ENCODE measurements at regions not wholly inside any gene's neighbourhood (a gene's known extent, or its start where the extent isn't known, plus 50 kb on each side); places are given as distances from the start of the nearest gene placed in this dataset.

DNA sequence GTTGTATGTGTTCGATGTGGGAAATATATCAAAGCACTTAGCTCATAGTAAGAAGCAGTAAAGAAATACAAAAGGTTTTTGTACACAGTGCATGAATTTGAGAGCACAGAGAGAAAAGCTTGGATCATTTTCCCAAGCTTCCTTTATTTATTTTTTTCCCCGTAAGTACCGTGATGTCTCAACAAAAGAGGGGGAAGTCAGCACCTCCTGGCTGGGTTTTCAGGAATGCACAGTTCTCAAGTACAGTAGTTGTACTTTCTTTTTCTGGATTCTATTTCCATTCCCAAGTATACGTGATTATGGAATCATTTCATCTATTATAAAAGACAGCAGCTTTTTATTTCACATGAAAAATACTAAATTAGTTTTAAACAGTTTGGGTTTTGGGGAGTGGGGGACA is 171.5 kb upstream of the EDNRA start:
- H3K4me3 ChIP-seq (replicated peaks; ENCODE audit: insufficient read depth, low read length) = no peak overlapping the region
- TF ChIP-seq GABPA (IDR thresholded peaks at IDR 0.05; ENCODE audit: low read depth) (no peak), CTCF (IDR thresholded peaks at IDR 0.05; ENCODE audit: insufficient read depth, low read length) (no peak), POLR2AphosphoS5 (IDR thresholded peaks at IDR 0.05; ENCODE audit: low read depth) (no peak), SPI1 (IDR thresholded peaks at IDR 0.05; ENCODE audit: borderline replicate concordance, low read depth) (no peak)
- TF ChIP-seq, protein P1, sequence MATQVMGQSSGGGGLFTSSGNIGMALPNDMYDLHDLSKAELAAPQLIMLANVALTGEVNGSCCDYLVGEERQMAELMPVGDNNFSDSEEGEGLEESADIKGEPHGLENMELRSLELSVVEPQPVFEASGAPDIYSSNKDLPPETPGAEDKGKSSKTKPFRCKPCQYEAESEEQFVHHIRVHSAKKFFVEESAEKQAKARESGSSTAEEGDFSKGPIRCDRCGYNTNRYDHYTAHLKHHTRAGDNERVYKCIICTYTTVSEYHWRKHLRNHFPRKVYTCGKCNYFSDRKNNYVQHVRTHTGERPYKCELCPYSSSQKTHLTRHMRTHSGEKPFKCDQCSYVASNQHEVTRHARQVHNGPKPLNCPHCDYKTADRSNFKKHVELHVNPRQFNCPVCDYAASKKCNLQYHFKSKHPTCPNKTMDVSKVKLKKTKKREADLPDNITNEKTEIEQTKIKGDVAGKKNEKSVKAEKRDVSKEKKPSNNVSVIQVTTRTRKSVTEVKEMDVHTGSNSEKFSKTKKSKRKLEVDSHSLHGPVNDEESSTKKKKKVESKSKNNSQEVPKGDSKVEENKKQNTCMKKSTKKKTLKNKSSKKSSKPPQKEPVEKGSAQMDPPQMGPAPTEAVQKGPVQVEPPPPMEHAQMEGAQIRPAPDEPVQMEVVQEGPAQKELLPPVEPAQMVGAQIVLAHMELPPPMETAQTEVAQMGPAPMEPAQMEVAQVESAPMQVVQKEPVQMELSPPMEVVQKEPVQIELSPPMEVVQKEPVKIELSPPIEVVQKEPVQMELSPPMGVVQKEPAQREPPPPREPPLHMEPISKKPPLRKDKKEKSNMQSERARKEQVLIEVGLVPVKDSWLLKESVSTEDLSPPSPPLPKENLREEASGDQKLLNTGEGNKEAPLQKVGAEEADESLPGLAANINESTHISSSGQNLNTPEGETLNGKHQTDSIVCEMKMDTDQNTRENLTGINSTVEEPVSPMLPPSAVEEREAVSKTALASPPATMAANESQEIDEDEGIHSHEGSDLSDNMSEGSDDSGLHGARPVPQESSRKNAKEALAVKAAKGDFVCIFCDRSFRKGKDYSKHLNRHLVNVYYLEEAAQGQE (IDR thresholded peaks at IDR 0.05; ENCODE audit: insufficient replicate concordance, low read depth) = no peak
- H3K27me3 ChIP-seq (ENCODE audit: insufficient read depth, poor library complexity, severe bottlenecking) = no peaks in the 10 kb centered on the region
- no peak for DNase-seq (ENCODE audit: low read depth in 1 of 2, low spot score in 1 of 2)
- no peak overlapping the region for H3K27ac ChIP-seq (replicated peaks)

DNA sequence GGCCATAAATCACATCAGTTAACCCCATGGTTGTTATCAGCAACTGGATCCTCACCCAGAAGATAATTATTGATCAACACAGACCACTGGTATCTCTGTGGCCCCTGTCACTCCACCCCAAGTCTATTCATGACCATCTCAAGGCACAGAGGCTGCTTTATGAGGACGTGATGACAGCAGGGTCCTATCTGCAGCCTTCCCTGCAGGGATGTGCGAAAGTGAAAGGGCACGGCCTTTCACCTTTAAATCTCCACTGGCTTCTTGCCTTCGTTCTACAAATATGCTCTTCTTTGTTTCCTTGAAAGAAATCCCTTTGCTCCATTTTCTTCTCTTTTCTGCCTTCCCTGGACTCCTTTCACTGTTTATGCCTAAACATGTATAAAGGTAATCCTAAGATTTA is 170.6 kb upstream of the EDNRA start:
- Histone ChIP-seq H3K4me3 (replicated peaks; ENCODE audit: insufficient read depth, low read length) (no peak overlapping the region), H3K27ac (replicated peaks) (no peak overlapping the region), H3K27me3 (ENCODE audit: insufficient read depth, poor library complexity, severe bottlenecking) (no peaks in the 10 kb centered on the region)
- TF ChIP-seq POLR2AphosphoS5 (IDR thresholded peaks at IDR 0.05; ENCODE audit: low read depth) = no peak
- no peak for TF ChIP-seq SPI1 (IDR thresholded peaks at IDR 0.05; ENCODE audit: borderline replicate concordance, low read depth)
- no peak for DNase-seq (ENCODE audit: low read depth in 1 of 2, low spot score in 1 of 2)

DNA sequence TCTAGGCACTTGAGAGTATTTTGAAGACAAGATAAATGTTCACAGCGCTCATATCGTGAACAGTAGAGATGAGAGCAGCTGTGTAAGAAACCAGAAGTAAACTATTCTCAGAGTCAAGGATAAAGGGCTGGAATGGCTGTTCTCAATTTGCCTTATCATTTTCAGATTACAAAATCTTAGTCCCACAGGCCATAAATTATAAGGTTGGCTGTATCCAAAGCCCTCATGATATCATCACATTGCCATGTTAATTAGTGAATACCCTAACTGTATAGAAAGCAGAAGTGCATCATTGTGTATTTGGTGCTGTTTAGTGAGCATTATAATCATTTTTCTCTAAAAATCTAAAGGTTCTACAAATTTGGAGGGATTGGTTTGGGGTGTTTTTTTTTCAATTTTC is 168.9 kb upstream of the EDNRA start:
- no peak overlapping the region for H3K27ac ChIP-seq (replicated peaks)
- DNase-seq (ENCODE audit: low read depth in 1 of 2, low spot score in 1 of 2) = no peak
- TF ChIP-seq GABPA (IDR thresholded peaks at IDR 0.05; ENCODE audit: low read depth) (no peak), POLR2AphosphoS5 (IDR thresholded peaks at IDR 0.05; ENCODE audit: low read depth) (no peak), SPI1 (IDR thresholded peaks at IDR 0.05; ENCODE audit: borderline replicate concordance, low read depth) (no peak), CTCF (IDR thresholded peaks at IDR 0.05; ENCODE audit: insufficient read depth, low read length) (no peak)
- TF ChIP-seq, protein P1 (IDR thresholded peaks at IDR 0.05; ENCODE audit: insufficient replicate concordance, low read depth) = no peak
- no peak overlapping the region for H3K4me3 ChIP-seq (replicated peaks; ENCODE audit: insufficient read depth, low read length)
- H3K27me3 ChIP-seq (ENCODE audit: insufficient read depth, poor library complexity, severe bottlenecking) = no peaks in the 10 kb centered on the region

DNA sequence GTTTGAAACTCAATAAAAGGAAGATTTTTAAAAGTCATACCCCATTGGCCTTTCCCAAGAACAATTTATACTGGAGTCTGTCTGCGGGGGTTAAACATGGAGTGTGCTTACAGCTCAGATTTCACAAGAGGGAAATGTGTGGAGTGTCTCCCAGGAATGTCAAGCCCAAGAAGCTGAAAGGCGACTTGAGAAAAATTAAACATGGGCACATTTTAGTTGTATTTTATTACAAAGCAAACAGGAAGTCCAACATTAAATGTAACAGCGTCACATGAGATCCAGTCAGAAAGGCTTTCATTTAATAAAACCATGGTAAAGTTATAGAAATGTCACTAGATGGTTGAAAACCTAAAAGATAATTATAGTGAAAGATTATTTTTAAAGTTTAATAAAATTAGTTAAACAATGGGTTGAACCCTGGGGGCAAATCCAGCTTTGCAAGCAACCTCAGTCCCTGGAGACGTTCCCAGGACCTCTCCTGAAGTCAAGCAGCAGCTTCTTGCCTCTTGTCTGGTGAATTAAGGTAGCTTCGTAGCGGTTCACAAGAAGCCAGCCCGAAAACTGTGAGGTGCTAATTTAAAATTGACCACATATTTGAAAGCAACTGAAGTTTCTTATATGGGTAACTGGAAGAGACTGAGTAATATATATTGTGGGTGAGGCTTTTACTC is 168.4 kb upstream of the EDNRA start:
- no peaks in the 10 kb centered on the region for H3K27me3 ChIP-seq (ENCODE audit: insufficient read depth, poor library complexity, severe bottlenecking)
- H3K27ac ChIP-seq (replicated peaks) = no peak overlapping the region
- TF ChIP-seq SPI1 (IDR thresholded peaks at IDR 0.05; ENCODE audit: borderline replicate concordance, low read depth) (no peak), GABPA (IDR thresholded peaks at IDR 0.05; ENCODE audit: low read depth) (no peak), POLR2AphosphoS5 (IDR thresholded peaks at IDR 0.05; ENCODE audit: low read depth) (no peak), CTCF (IDR thresholded peaks at IDR 0.05; ENCODE audit: insufficient read depth, low read length) (no peak)
- TF ChIP-seq, protein P1 (IDR thresholded peaks at IDR 0.05; ENCODE audit: insufficient replicate concordance, low read depth) = no peak
- no peak for DNase-seq (ENCODE audit: low read depth in 1 of 2, low spot score in 1 of 2)
- H3K4me3 ChIP-seq (replicated peaks; ENCODE audit: insufficient read depth, low read length) = no peak overlapping the region
